IMR-90 (cell line): ENCODE measurements at regions not wholly inside any gene's neighbourhood (a gene's known extent, or its start where the extent isn't known, plus 50 kb on each side); places are given as distances from the start of the nearest gene placed in this dataset.

Experiments
- ATAC-seq: fragments of 200-7000 bp; cut with Tn5 transposase; 2 replicates; pipeline ENCODE4 v1.9.1; 2020; ENCODE audit warnings: low read depth, mild to moderate bottlenecking, moderate library complexity
- BruUV-seq: library from RNA; stranded (reverse); fragments of 400-500 nt; replicated peaks from 2 replicates; lab custom pipeline; 2021; lab: Mats Ljungman, UMichigan
- CTCF ChIA-PET: fragments of 300-600 bp; formaldehyde crosslinking; extraction: SDS; loops from one replicate; lab custom pipeline; 2021; ENCODE audit warnings: antibody characterized with exemption; lab: Yijun Ruan, JAX
- POLR2A ChIA-PET: fragments of 300-600 bp; sonication (Branson Sonifier 250); formaldehyde crosslinking; loops from one replicate; lab custom pipeline; 2022; ENCODE audit warnings: antibody characterized with exemption; ENCODE audit not compliant: unreplicated experiment; lab: Charles Lee
- DNase-seq: peaks from one replicate; pipeline ENCODE4 v3.0.0; 2013
- H2AFZ ChIP-seq: replicated peaks from 2 replicates; pipeline ENCODE3; 2013; ENCODE audit warnings: low read length, mild to moderate bottlenecking; ENCODE audit not compliant: poor library complexity
- H2AK5ac ChIP-seq: 2 replicates; pipeline ENCODE4 v1.6.1; 2013; ENCODE audit warnings: low read depth, low read length, inconsistent platforms
- H2AK9ac ChIP-seq: replicated peaks from 2 replicates; pipeline ENCODE3; 2013; ENCODE audit warnings: mild to moderate bottlenecking, low read depth, low read length, moderate library complexity; ENCODE audit not compliant: poor library complexity
- H2BK120ac ChIP-seq: 2 replicates; pipeline ENCODE4 v1.6.1; 2013; ENCODE audit warnings: low read depth, low read length, inconsistent platforms
- H2BK15ac ChIP-seq: 3 replicates; pipeline ENCODE4 v1.6.1; 2013; ENCODE audit warnings: low read depth, low read length, inconsistent platforms
- H2BK20ac ChIP-seq: 2 replicates; pipeline ENCODE4 v1.6.1; 2013; ENCODE audit warnings: low read depth, mild to moderate bottlenecking, inconsistent platforms, low read length, moderate library complexity
- H2BK5ac ChIP-seq: 2 replicates; pipeline ENCODE4 v1.6.1; 2013; ENCODE audit warnings: mild to moderate bottlenecking, low read depth, low read length, inconsistent platforms; ENCODE audit not compliant: poor library complexity, severe bottlenecking
- H3K14ac ChIP-seq: replicated peaks from 2 replicates; pipeline ENCODE4 v1.6.1; 2013; ENCODE audit warnings: low read depth, low read length, inconsistent platforms
- H3K18ac ChIP-seq: 2 replicates; pipeline ENCODE4 v1.6.1; 2013; ENCODE audit warnings: low read depth, low read length, control low read depth
- H3K23ac ChIP-seq: 2 replicates; pipeline ENCODE4 v1.6.1; 2013; ENCODE audit warnings: low read depth, low read length, inconsistent platforms
- H3K27ac ChIP-seq: 2 replicates; pipeline ENCODE4 v1.5.1; 2013; ENCODE audit warnings: mild to moderate bottlenecking, control low read depth, low read length; ENCODE audit not compliant: insufficient read depth
- H3K27me3 ChIP-seq: 2 replicates; pipeline ENCODE4 v1.6.1; 2013; ENCODE audit warnings: low read length; ENCODE audit not compliant: control insufficient read depth, insufficient read depth
- H3K36me3 ChIP-seq: 2 replicates; pipeline ENCODE4 v1.6.1; 2013; ENCODE audit warnings: low read length, mixed read lengths; ENCODE audit not compliant: control insufficient read depth, insufficient read depth
- H3K4ac ChIP-seq: 2 replicates; pipeline ENCODE4 v1.6.1; 2013; ENCODE audit warnings: low read depth, low read length, inconsistent platforms
- H3K4me1 ChIP-seq: 2 replicates; pipeline ENCODE4 v1.6.1; 2013; ENCODE audit warnings: low read length, mixed read lengths; ENCODE audit not compliant: control insufficient read depth, insufficient read depth
- H3K4me2 ChIP-seq: 2 replicates; pipeline ENCODE4 v1.6.1; 2013; ENCODE audit warnings: low read depth, mild to moderate bottlenecking, control low read depth, low read length, moderate library complexity
- H3K4me3 ChIP-seq: 2 replicates; pipeline ENCODE4 v1.5.1; 2013; ENCODE audit warnings: low read depth, mild to moderate bottlenecking, control low read depth, low read length, moderate library complexity; ENCODE audit not compliant: insufficient read depth
- H3K56ac ChIP-seq: 2 replicates; pipeline ENCODE4 v1.6.1; 2013; ENCODE audit warnings: low read length, inconsistent platforms; ENCODE audit not compliant: insufficient read depth; ENCODE audit errors: extremely low read depth
- H3K79me1 ChIP-seq, 2 experiments: 2 replicates each; pipeline ENCODE4 v1.6.1; 2013; ENCODE audit warnings: low read length in 2 of 2, inconsistent platforms in 1 of 2, low read depth in 1 of 2
- H3K9ac ChIP-seq: 2 replicates; pipeline ENCODE4 v1.6.1; 2013; ENCODE audit warnings: low read depth, low read length, control low read depth
- H3K9me1 ChIP-seq: 2 replicates; pipeline ENCODE4 v1.6.1; 2013; ENCODE audit warnings: low read length, inconsistent platforms; ENCODE audit not compliant: insufficient read depth
- H3K9me3 ChIP-seq: 2 replicates; pipeline ENCODE4 v1.6.1; 2013; ENCODE audit warnings: low read length; ENCODE audit not compliant: control insufficient read depth, insufficient read depth
- H4K20me1 ChIP-seq: 2 replicates; pipeline ENCODE4 v1.6.1; 2013; ENCODE audit warnings: low read length, inconsistent platforms; ENCODE audit not compliant: insufficient read depth
- H4K5ac ChIP-seq: 2 replicates; pipeline ENCODE4 v1.6.1; 2013; ENCODE audit warnings: mild to moderate bottlenecking, low read depth, low read length, control low read depth
- H4K8ac ChIP-seq, 2 experiments: 2 replicates each; pipeline ENCODE4 v1.6.1; 2013; ENCODE audit warnings: low read depth in 2 of 2, low read length in 2 of 2, control low read depth in 1 of 2, inconsistent platforms in 1 of 2
- H4K91ac ChIP-seq: 2 replicates; pipeline ENCODE4 v1.6.1; 2013; ENCODE audit warnings: low read depth, low read length, inconsistent platforms; ENCODE audit not compliant: insufficient read depth
- CEBPB ChIP-seq: IDR thresholded peaks from 2 replicates; pipeline ENCODE4 v1.6.1; 2012; ENCODE audit warnings: low read depth, low read length, improper control_type of control experiment
- CHD1 ChIP-seq: IDR thresholded peaks from 2 replicates; pipeline ENCODE4 v1.6.1; 2012; ENCODE audit warnings: low read depth, low read length, improper control_type of control experiment
- FOS ChIP-seq: fragments of 150-350 bp; IDR thresholded peaks from 2 replicates; pipeline ENCODE4 v1.6.1; 2016; ENCODE audit warnings: low read depth, low read length
- NFE2L2 ChIP-seq: fragments of 150-350 bp; IDR thresholded peaks from 2 replicates; pipeline ENCODE4 v1.6.1; 2016; ENCODE audit warnings: low read depth, mild to moderate bottlenecking, low read length
- RAD21 ChIP-seq: IDR thresholded peaks from 2 replicates; pipeline ENCODE4 v1.6.1; 2012; ENCODE audit warnings: low read length, improper control_type of control experiment
- RFX5 ChIP-seq: IDR thresholded peaks from 2 replicates; pipeline ENCODE4 v1.8.0; 2012; ENCODE audit warnings: low read depth, mild to moderate bottlenecking, low read length, moderate library complexity
- WGBS, 2 experiments: methylation state at CpG; one replicate each; pipeline versions ENCODE4 v1.1.5 to v1.1.7; 2013; ENCODE audit warnings: missing lambda C conversion rate in 2 of 2; ENCODE audit not compliant: insufficient read length in 1 of 2; ENCODE audit errors: extremely low coverage in 2 of 2; 5-methylcytosine and 5-hydroxymethylcytosine counted together
- dilution Hi-C: fragments of 300-500 bp; cut with HindIII; formaldehyde crosslinking; loops from one replicate; pipeline ENCODE4 v1.14.3; 2018; ENCODE audit warnings: low sequenced_read_pairs; ENCODE audit not compliant: unreplicated experiment
- in situ Hi-C: fragments of 300-500 bp; cut with MboI; formaldehyde crosslinking; loops from 3 replicates; pipeline ENCODE4 v1.14.3; 2019; ENCODE audit warnings: low sequenced_read_pairs, inconsistent platforms, mixed read lengths
- intact Hi-C: fragments of 100-400 bp; cut with micrococcal nuclease; formaldehyde crosslinking; loops from 2 replicates; pipeline ENCODE4 v1.10.0; 2022
- TF ChIP-seq, protein P1 (sequence below): conservative IDR thresholded peaks from 2 replicates; pipeline ENCODE4 v1.5.1; 2012; ENCODE audit warnings: mild to moderate bottlenecking, low read depth, low read length, improper control_type of control experiment

DNA sequence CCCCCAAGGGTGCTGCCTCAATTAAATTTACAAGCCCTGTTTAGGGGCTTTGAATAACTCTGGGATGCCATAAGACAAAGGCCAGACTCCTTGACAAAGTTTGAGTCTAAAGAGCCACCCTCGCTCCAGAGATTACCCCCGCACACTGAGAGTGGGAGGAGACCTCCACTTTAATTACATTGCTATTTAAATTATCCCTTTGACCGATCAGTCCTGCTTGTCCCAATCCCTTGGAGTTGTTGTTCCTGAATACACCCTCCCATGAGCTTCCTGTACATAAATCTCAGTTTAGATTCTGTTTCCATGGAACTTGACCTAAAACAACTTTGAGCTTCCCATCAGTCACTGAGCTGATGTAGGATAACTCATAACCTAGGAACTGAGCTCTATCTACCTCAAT lies 596.3 kb downstream of the PYDC2 start:
- Histone ChIP-seq H3K4me2 (no peak overlapping the region), H2AFZ (no peak overlapping the region), H3K56ac (no peak overlapping the region), H4K91ac (no peak overlapping the region), H2AK5ac (no peak overlapping the region), H3K79me1 (no peaks in the 10 kb centered on the region), H3K4me1 (no peaks in the 10 kb centered on the region), H2BK5ac (no peak overlapping the region), H3K36me3 (no peaks in the 10 kb centered on the region), H4K5ac (no peak overlapping the region), H3K9ac (no peak overlapping the region), H3K18ac (no peak overlapping the region), H4K8ac (no peak overlapping the region), H4K20me1 (no peaks in the 10 kb centered on the region), H3K9me1 (no peaks in the 10 kb centered on the region), H3K4ac (no peak overlapping the region), H3K27ac (no peak overlapping the region), H3K14ac (no peak overlapping the region), H3K4me3 (no peak overlapping the region), H3K23ac (no peak overlapping the region), H2AK9ac (no peak overlapping the region), H2BK15ac (no peak overlapping the region), H2BK120ac (no peak overlapping the region), H2BK20ac (no peak overlapping the region), H3K27me3 (no peaks in the 10 kb centered on the region), H3K9me3 (peaks cover 2% of the 10 kb centered on the region; the same call in 1 of the 2 replicates)
- CTCF ChIA-PET = no interaction called here
- dilution Hi-C loops (no loop called here), intact Hi-C loops (no loop called here), in situ Hi-C loops (no loop called here)
- POLR2A ChIA-PET = no interaction called here
- BruUV-seq = no TSS peak
- no CpG with 5 or more reads among the region's 3 CpGs for WGBS, 2 experiments
- TF ChIP-seq FOS (no peak), CHD1 (no peak), RAD21 (no peak), NFE2L2 (no peak), CEBPB (no peak), RFX5 (no peak)
- TF ChIP-seq, protein P1, sequence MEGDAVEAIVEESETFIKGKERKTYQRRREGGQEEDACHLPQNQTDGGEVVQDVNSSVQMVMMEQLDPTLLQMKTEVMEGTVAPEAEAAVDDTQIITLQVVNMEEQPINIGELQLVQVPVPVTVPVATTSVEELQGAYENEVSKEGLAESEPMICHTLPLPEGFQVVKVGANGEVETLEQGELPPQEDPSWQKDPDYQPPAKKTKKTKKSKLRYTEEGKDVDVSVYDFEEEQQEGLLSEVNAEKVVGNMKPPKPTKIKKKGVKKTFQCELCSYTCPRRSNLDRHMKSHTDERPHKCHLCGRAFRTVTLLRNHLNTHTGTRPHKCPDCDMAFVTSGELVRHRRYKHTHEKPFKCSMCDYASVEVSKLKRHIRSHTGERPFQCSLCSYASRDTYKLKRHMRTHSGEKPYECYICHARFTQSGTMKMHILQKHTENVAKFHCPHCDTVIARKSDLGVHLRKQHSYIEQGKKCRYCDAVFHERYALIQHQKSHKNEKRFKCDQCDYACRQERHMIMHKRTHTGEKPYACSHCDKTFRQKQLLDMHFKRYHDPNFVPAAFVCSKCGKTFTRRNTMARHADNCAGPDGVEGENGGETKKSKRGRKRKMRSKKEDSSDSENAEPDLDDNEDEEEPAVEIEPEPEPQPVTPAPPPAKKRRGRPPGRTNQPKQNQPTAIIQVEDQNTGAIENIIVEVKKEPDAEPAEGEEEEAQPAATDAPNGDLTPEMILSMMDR = no peak
- DNase-seq (no peak), ATAC-seq (no peak)
